ACC112 (cell line): ENCODE measurements at regions not wholly inside any gene's neighbourhood (a gene's known extent, or its start where the extent isn't known, plus 50 kb on each side); places are given as distances from the start of the nearest gene placed in this dataset.

ENCODE experiments used
- H2AFZ ChIP-seq: fragments of 200-600 bp; sonication (generic); one replicate; pipeline ENCODE4 v1.6.0; 2017; ENCODE audit warnings: antibody characterized with exemption, low read length; ENCODE audit not compliant: unreplicated experiment
- H3K27ac ChIP-seq: fragments of 200-600 bp; sonication (generic); 2 replicates; pipeline ENCODE4 v1.5.1; 2014; ENCODE audit warnings: low read depth, mild to moderate bottlenecking, antibody characterized with exemption, low read length, moderate library complexity
- H3K27me3 ChIP-seq: fragments of 200-600 bp; sonication (generic); 2 replicates; pipeline ENCODE4 v1.6.1; 2014; ENCODE audit warnings: mild to moderate bottlenecking, antibody characterized with exemption, low read length, moderate library complexity, mixed read lengths; ENCODE audit not compliant: insufficient read depth
- H3K36me3 ChIP-seq: fragments of 200-600 bp; sonication (generic); 2 replicates; pipeline ENCODE4 v1.6.1; 2016; ENCODE audit warnings: mild to moderate bottlenecking, antibody characterized with exemption, low read length, moderate library complexity, mixed read lengths; ENCODE audit not compliant: insufficient read depth
- H3K4me1 ChIP-seq: fragments of 200-600 bp; sonication (generic); one replicate; pipeline ENCODE4 v1.6.1; 2016; ENCODE audit warnings: low read length, mixed read lengths; ENCODE audit not compliant: insufficient read depth, unreplicated experiment, control insufficient read depth
- H3K4me3 ChIP-seq: fragments of 200-600 bp; sonication (generic); 2 replicates; pipeline ENCODE4 v1.5.1; 2014; ENCODE audit warnings: mild to moderate bottlenecking, low read depth, low read length
- H3K79me2 ChIP-seq: fragments of 200-600 bp; sonication (generic); one replicate; pipeline ENCODE4 v1.6.0; 2016; ENCODE audit warnings: low read length; ENCODE audit not compliant: control insufficient read depth, unreplicated experiment, insufficient read depth

- no peak overlapping the region for H3K4me3 ChIP-seq
- H3K79me2 ChIP-seq = no peaks in the 10 kb centered on the region
- no peaks in the 10 kb centered on the region for H3K4me1 ChIP-seq
- no peaks in the 10 kb centered on the region for H3K36me3 ChIP-seq
- H2AFZ ChIP-seq = no peak overlapping the region
- H3K27me3 ChIP-seq = no peaks in the 10 kb centered on the region
- H3K27ac ChIP-seq = no peak overlapping the region
These were observed 54.4 kb upstream of the IRF2 start for GRCh38 chr4:184528713-184529112.

- Histone ChIP-seq H3K27me3 (no peaks in the 10 kb centered on the region), H3K79me2 (no peaks in the 10 kb centered on the region), H2AFZ (no peak overlapping the region), H3K27ac (no peak overlapping the region), H3K36me3 (no peaks in the 10 kb centered on the region), H3K4me1 (no peaks in the 10 kb centered on the region), H3K4me3 (no peak overlapping the region)
These were observed 53.7 kb upstream of the IRF2 start for GRCh38 chr4:184528051-184528450.

- H3K4me3 ChIP-seq = no peak overlapping the region
- H3K4me1 ChIP-seq = no peaks in the 10 kb centered on the region
- H2AFZ ChIP-seq = no peak overlapping the region
- H3K27me3 ChIP-seq = peaks cover 5% of the 10 kb centered on the region; the same call in 1 of the 2 replicates
- no peaks in the 10 kb centered on the region for H3K79me2 ChIP-seq
- no peaks in the 10 kb centered on the region for H3K36me3 ChIP-seq
- no peak overlapping the region for H3K27ac ChIP-seq
These were observed 51.9 kb upstream of the IRF2 start for GRCh38 chr4:184526228-184526627.
